NCI-H524 (cell line): ENCODE measurements at regions not wholly inside any gene's neighbourhood (a gene's known extent, or its start where the extent isn't known, plus 50 kb on each side); places are given as distances from the start of the nearest gene placed in this dataset.
"Not testable (repeated sequence)": the region's sequence is repeated elsewhere in the genome, so short reads cannot be mapped to it uniquely, and the experiment has no call there.

Experiments
- DNase-seq, 2 experiments: peaks; one replicate each; lab custom pipeline; 2025; lab: John Stamatoyannopoulos, UW

DNA sequence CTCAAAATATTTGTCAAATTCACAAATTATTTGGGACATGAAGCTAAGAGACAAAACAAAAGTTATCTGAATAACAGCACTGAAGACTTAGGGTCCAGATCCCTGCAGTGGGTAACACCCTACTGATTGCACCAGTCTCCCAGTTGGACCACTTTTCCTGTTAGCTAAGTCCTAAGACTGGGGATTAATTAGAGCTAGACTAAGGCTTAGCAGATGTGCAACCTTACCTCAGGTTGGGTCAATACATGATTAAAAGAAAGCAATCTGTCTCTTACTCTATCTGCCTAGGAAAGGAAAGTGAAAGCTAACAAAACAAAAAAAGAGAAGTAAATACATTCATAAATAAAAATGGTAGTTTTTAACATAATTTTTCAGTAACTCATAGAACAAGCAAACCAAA, 737.2 kb upstream of the CHRM3 start:
- DNase-seq = no peak

DNA sequence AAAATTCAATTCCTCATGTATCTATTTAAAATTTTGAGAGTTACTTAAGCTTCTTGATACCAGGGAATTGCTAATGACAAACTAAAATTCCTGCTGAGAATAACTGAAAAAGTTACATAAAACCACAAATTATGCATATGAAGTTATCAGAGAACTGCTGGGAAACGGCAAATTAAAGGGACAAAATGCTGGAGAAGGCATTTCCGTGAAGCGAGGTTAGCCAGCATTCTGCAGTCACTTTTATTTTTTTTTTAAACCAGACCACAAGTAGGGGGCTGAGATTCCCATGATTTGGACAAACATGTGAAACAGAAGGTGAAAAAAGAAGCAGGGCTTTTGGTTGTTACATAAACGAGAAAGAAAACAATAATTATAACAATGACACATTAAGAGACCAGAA, 737.6 kb upstream of the CHRM3 start:
- no peak for DNase-seq

- no peak for DNase-seq
These were observed 738.1 kb upstream of the CHRM3 start for GRCh38 chr1:238648296-238648695.

- no peak for DNase-seq
These were observed 738.5 kb upstream of the CHRM3 start for GRCh38 chr1:238647877-238648276.

- no peak for DNase-seq
These were observed 744.1 kb upstream of the CHRM3 start for GRCh38 chr1:238642231-238642630.

DNA sequence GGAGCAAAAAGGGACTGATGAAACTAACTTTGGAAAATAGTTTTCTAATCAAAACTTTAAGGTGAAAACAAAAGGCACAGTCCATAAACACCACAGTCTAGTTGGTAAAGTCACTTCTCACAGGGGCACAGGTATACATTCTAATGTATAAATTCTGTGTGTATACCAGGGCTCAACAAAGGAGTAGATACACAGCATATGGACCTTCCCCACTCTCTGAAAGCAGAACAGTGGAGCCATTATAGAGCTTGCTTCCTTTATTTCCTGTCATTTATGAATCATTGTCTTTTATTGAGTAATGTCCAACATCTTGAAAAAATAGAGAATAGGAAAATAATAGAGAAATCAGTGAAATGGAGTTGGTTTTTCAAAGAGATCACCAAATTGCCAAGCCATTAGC, 746.5 kb upstream of the CHRM3 start:
- no peak for DNase-seq

- no peak for DNase-seq
These were observed 737.4 kb upstream of the ZP4 start for GRCh38 chr1:238628110-238628509.

GRCh38 chr1:238624776-238625175, 734.1 kb upstream of the ZP4 start:
- DNase-seq = no peak

GRCh38 chr1:238621405-238621804, 730.7 kb upstream of the ZP4 start:
- no peak for DNase-seq

DNA sequence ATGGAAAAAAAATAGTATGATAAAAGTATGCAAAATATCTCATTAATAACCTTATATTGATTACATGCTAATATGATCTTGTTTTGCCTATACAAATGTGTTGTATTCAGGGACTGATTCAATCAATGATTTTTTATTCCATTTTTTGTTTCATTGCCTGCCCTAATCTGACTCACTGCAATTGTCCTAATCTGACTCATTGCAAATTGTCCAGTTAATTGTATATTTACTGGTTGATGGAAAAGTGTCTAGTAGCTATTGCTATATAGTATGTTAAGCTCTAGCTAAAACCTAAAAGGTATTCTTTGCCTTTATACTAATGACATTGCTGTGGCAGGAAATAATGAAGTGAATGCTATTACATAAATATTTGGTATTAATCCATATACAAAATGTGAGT, 728.9 kb upstream of the ZP4 start:
- DNase-seq = no peak

DNA sequence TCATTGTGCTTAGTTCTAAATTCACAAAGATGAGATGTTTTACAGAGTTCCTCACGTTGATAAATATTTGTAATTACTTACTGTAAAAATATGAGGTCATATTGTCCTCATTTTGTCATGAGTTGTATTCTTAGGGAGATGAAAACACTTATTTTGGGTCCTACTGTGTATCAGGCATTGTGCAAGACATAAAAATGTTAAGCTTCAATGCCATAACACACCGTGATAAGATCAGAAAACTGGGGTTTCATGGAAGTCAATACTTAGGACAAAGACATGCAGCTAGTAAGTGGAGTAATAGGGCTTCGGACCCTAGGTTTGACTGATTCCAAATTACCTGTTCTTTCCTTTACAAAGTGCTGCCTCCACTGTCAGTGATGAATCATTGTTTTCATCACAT, 720.7 kb upstream of the ZP4 start:
- DNase-seq = no peak

DNA sequence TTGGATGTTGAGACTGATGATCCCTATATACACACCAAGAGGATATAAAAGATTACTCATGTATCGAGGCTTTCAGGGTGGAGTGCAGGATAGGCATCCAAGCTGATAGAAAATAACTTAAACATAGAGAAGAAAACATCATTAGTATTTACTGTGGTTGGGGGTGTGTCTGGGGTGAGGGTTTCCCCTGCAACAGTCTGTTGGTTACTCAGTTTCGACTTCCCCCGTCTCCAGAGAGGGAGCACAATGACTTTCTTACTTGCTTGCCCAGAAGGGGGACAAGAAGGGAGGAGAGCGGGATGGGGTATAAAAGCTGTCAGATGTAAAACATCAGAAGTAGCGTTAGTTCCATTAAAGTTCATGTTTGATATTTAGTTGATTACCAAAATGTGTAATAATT, 717.4 kb upstream of the ZP4 start:
- no peak for DNase-seq

- DNase-seq = no peak
These were observed 716.2 kb upstream of the ZP4 start for GRCh38 chr1:238606896-238607295.

- no peak for DNase-seq
These were observed 715.7 kb upstream of the ZP4 start for GRCh38 chr1:238606457-238606856.

- no peak for DNase-seq
These were observed 713.6 kb upstream of the ZP4 start for GRCh38 chr1:238604357-238604756.

- not testable (repeated sequence) for DNase-seq
These were observed 710.9 kb upstream of the ZP4 start for GRCh38 chr1:238601604-238602003.

DNA sequence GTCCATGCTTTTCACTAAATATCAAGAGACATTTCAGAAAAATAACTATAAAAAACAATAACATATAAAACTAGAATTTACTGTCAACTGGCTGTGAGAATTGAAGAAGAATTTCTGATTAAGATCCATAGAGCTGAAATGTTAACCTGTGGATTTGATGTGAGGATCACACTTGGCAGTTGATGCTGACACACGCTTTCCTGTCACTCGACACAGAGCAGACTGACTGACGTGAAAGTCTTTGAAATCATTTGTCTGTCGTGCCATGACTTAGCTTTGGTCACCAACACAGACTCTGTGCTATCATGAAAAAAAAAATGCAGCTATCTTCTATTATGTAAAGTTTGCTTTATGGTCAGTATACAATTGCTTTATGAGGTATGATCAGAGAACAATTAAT, 706.0 kb upstream of the ZP4 start:
- no peak for DNase-seq

DNA sequence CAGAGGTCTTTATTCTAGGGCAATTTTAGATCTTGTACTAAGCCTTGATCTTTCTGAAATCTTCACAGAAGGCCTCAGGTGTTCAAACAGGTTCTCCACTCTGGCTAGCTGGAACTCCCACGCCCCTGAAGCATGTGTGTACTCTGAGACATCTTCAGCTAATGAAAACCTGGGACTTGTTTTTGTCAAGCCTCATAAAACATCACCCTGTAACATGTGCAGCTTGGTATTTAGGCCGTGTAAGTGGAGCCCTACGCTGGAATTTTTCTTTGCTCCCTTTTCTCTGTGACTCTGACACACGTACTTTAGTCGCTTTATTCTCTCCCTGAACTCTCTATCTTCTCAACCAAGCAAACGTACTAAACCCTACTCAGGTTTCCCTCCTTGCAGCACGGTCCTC, 701.9 kb upstream of the ZP4 start:
- no peak for DNase-seq

- DNase-seq = no peak
These were observed 699.2 kb upstream of the ZP4 start for GRCh38 chr1:238589843-238590435.

DNA sequence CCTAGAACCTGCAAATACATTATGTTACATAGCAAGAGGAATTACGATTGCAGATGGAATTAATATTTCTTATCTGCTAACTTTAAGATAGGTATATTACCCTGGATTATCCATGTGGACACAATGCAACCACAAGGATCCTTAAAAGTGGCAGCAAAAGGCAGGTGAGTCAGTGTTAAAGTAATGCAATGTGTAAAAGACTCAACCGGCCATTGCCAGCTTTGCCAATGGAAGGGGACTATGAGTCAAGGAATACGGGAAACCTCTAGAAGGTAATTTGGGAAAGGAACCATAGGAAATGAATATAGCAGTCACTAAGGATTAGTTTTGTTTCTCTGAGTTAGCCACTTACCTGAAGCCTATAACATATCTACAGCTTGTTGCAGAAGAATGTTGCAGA, 692.1 kb upstream of the ZP4 start:
- no peak for DNase-seq

DNA sequence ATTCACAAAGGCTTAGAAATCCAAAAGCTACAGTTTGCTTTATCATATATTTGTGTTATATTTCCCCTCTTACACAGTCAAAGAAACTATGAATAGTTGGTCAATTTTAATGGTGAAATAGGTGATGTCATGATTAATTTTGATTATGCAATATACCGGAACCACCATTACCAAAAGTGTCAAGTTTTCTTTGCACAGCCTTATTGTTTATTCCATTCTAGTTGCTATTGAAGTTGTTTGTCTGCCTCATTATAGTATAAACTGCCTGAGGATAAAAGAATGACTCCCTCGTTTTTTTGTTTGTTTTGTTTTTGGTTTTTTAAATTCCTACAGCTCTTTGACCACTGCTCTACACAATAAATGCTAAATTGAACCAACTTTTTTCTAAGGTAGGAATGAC, 690.6 kb upstream of the ZP4 start:
- DNase-seq = no peak

- no peak for DNase-seq
These were observed 678.0 kb upstream of the ZP4 start for GRCh38 chr1:238568735-238569134.

- no peak for DNase-seq
These were observed 671.6 kb upstream of the ZP4 start for GRCh38 chr1:238562341-238562740.

DNA sequence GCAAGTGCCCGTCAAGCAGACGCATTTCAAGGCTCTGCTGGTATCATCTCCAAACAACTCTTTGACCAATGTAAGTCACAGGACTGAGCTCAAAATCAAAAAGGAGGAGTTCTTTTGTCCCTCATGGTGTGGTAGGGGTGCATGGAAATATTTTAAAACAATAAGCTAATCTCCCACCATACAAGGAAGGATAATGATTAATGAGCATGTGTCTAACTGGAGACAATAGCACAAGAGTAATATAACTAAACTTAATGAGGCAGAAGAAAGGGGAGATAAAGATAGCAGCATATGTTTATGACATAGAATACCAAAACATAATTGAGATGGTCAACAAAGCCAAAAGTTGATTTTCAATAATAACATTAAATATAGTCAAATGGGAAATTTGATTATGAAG, 668.0 kb upstream of the ZP4 start:
- DNase-seq = no peak

GRCh38 chr1:238558156-238558555, 667.4 kb upstream of the ZP4 start:
- DNase-seq = no peak
